MM.1S (cell line): ENCODE measurements at regions not wholly inside any gene's neighbourhood (a gene's known extent, or its start where the extent isn't known, plus 50 kb on each side); places are given as distances from the start of the nearest gene placed in this dataset.

ENCODE experiments used
- CTCF ChIP-seq: fragments of 300-600 bp; sonication (generic); IDR thresholded peaks from 2 replicates; pipeline ENCODE4 v1.5.1; 2016; ENCODE audit warnings: antibody characterized with exemption, low read length, mixed read lengths
- EZH2 ChIP-seq: fragments of 300-600 bp; sonication (generic); optimal IDR thresholded peaks from 2 replicates; pipeline ENCODE3; 2017; ENCODE audit warnings: low read depth, mild to moderate bottlenecking, antibody characterized with exemption, low read length, mixed read lengths
- EZH2phosphoT487 ChIP-seq: fragments of 300-600 bp; sonication (generic); IDR thresholded peaks from 2 replicates; pipeline ENCODE4 v1.6.1; 2018; ENCODE audit warnings: antibody characterized with exemption, low read length

GRCh38 chr17:12584727-12585126 lies 81.0 kb upstream of the MYOCD start:
- TF ChIP-seq CTCF (no peak), EZH2 (no peak), EZH2phosphoT487 (no peak)
